ENCODE measurements at regions not wholly inside any gene's neighbourhood (a gene's known extent, or its start where the extent isn't known, plus 50 kb on each side); places are given as distances from the start of the nearest gene placed in this dataset.

- no peak overlapping the region for H3K23ac ChIP-seq (ENCODE audit: low read depth, low read length)
- H3K9me3 ChIP-seq (ENCODE audit: control insufficient read depth, insufficient read depth, low read length), result no peaks in the 10 kb centered on the region
- H2BK5ac ChIP-seq (ENCODE audit: low read depth, low read length, poor library complexity, severe bottlenecking), result no peak overlapping the region
- no peak overlapping the region for H2BK15ac ChIP-seq (ENCODE audit: low read depth, low read length)
- H2BK20ac ChIP-seq (ENCODE audit: low read depth, low read length), result no peak overlapping the region
- no peak overlapping the region for H3K4me3 ChIP-seq (ENCODE audit: insufficient read depth, low read depth, low read length)
- H4K5ac ChIP-seq (ENCODE audit: low read depth, low read length), result no peak overlapping the region
- BruUV-seq (replicated peaks), result no TSS peak
- ChIA-PET CTCF (no interaction called here), POLR2A (ENCODE audit: unreplicated experiment) (no interaction called here)
- dilution Hi-C loops (cut with HindIII; ENCODE audit: low sequenced_read_pairs, unreplicated experiment), result no loop called here
- no peak for DNase-seq
- no peak overlapping the region for H3K56ac ChIP-seq (ENCODE audit: extremely low read depth, insufficient read depth, low read length)
- H3K9ac ChIP-seq (ENCODE audit: low read depth, low read length), result no peak overlapping the region
- H4K8ac ChIP-seq (ENCODE audit: low read depth in 2 of 2, low read length in 2 of 2), result no peak overlapping the region
- 90% methylated on average over 1 of the region's 5 CpGs; no CpG with 5 or more reads in 1 of the 2 experiments for WGBS, 2 experiments (ENCODE audit: extremely low coverage in 2 of 2, insufficient read length in 1 of 2)
- no peaks in the 10 kb centered on the region for H3K9me1 ChIP-seq (ENCODE audit: insufficient read depth, low read length)
- H4K91ac ChIP-seq (ENCODE audit: insufficient read depth, low read depth, low read length), result no peak overlapping the region
- no peaks in the 10 kb centered on the region for H3K4me1 ChIP-seq (ENCODE audit: control insufficient read depth, insufficient read depth, low read length)
- H3K27ac ChIP-seq (ENCODE audit: insufficient read depth, low read length), result no peak overlapping the region
- H3K79me1 ChIP-seq (ENCODE audit: low read depth in 1 of 2, low read length in 2 of 2), result no peaks in the 10 kb centered on the region
- no peak overlapping the region for H3K14ac ChIP-seq (replicated peaks; ENCODE audit: low read depth, low read length)
- H3K27me3 ChIP-seq (ENCODE audit: control insufficient read depth, insufficient read depth, low read length), result peaks cover 12% of the 10 kb centered on the region
- no peak overlapping the region for H3K18ac ChIP-seq (ENCODE audit: low read depth, low read length)
- H3K4me2 ChIP-seq (ENCODE audit: low read depth, low read length), result no peak overlapping the region
- no peaks in the 10 kb centered on the region for H4K20me1 ChIP-seq (ENCODE audit: insufficient read depth, low read length)
- no peak for ATAC-seq (ENCODE audit: low read depth)
- no peak overlapping the region for H2BK120ac ChIP-seq (ENCODE audit: low read depth, low read length)
- no peak overlapping the region for H3K4ac ChIP-seq (ENCODE audit: low read depth, low read length)
- TF ChIP-seq RAD21 (IDR thresholded peaks at IDR 0.05; ENCODE audit: low read length), result no peak
- no peak for TF ChIP-seq RCOR1 (IDR thresholded peaks at IDR 0.05; ENCODE audit: insufficient replicate concordance, low read length)
- no peak for TF ChIP-seq SMC3 (IDR thresholded peaks at IDR 0.05; ENCODE audit: low read depth, low read length)
- H2AK9ac ChIP-seq (replicated peaks; ENCODE audit: low read depth, low read length, poor library complexity), result no peak overlapping the region
- H2AK5ac ChIP-seq (ENCODE audit: low read depth, low read length), result no peak overlapping the region
- in situ Hi-C loops (cut with MboI; ENCODE audit: low sequenced_read_pairs), result no loop called here
- H2AFZ ChIP-seq (replicated peaks; ENCODE audit: low read length, poor library complexity), result no peak overlapping the region
- intact Hi-C loops (cut with micrococcal nuclease), result no loop called here
- no peaks in the 10 kb centered on the region for H3K36me3 ChIP-seq (ENCODE audit: control insufficient read depth, insufficient read depth, low read length)
Observed at GRCh38 chr20:24747881-24748595, 201.0 kb upstream of the CST7 start.
